IMR-90 (cell line): ENCODE measurements at regions not wholly inside any gene's neighbourhood (a gene's known extent, or its start where the extent isn't known, plus 50 kb on each side); places are given as distances from the start of the nearest gene placed in this dataset.
A peak's percentile ranks its signal among the peaks of the same experiment; 100 is the strongest.

ENCODE experiments used
- ATAC-seq: fragments of 200-7000 bp; cut with Tn5 transposase; 2 replicates; pipeline ENCODE4 v1.9.1; 2020; ENCODE audit warnings: low read depth, mild to moderate bottlenecking, moderate library complexity
- BruUV-seq: library from RNA; stranded (reverse); fragments of 400-500 nt; replicated peaks from 2 replicates; lab custom pipeline; 2021; lab: Mats Ljungman, UMichigan
- CTCF ChIA-PET: fragments of 300-600 bp; formaldehyde crosslinking; extraction: SDS; loops from one replicate; lab custom pipeline; 2021; ENCODE audit warnings: antibody characterized with exemption; lab: Yijun Ruan, JAX
- POLR2A ChIA-PET: fragments of 300-600 bp; sonication (Branson Sonifier 250); formaldehyde crosslinking; loops from one replicate; lab custom pipeline; 2022; ENCODE audit warnings: antibody characterized with exemption; ENCODE audit not compliant: unreplicated experiment; lab: Charles Lee
- DNase-seq: peaks from one replicate; pipeline ENCODE4 v3.0.0; 2013
- H2AFZ ChIP-seq: replicated peaks from 2 replicates; pipeline ENCODE3; 2013; ENCODE audit warnings: low read length, mild to moderate bottlenecking; ENCODE audit not compliant: poor library complexity
- H2AK5ac ChIP-seq: 2 replicates; pipeline ENCODE4 v1.6.1; 2013; ENCODE audit warnings: low read depth, low read length, inconsistent platforms
- H2AK9ac ChIP-seq: replicated peaks from 2 replicates; pipeline ENCODE3; 2013; ENCODE audit warnings: mild to moderate bottlenecking, low read depth, low read length, moderate library complexity; ENCODE audit not compliant: poor library complexity
- H2BK120ac ChIP-seq: 2 replicates; pipeline ENCODE4 v1.6.1; 2013; ENCODE audit warnings: low read depth, low read length, inconsistent platforms
- H2BK15ac ChIP-seq: 3 replicates; pipeline ENCODE4 v1.6.1; 2013; ENCODE audit warnings: low read depth, low read length, inconsistent platforms
- H2BK20ac ChIP-seq: 2 replicates; pipeline ENCODE4 v1.6.1; 2013; ENCODE audit warnings: low read depth, mild to moderate bottlenecking, inconsistent platforms, low read length, moderate library complexity
- H2BK5ac ChIP-seq: 2 replicates; pipeline ENCODE4 v1.6.1; 2013; ENCODE audit warnings: mild to moderate bottlenecking, low read depth, low read length, inconsistent platforms; ENCODE audit not compliant: poor library complexity, severe bottlenecking
- H3K14ac ChIP-seq: replicated peaks from 2 replicates; pipeline ENCODE4 v1.6.1; 2013; ENCODE audit warnings: low read depth, low read length, inconsistent platforms
- H3K18ac ChIP-seq: 2 replicates; pipeline ENCODE4 v1.6.1; 2013; ENCODE audit warnings: low read depth, low read length, control low read depth
- H3K23ac ChIP-seq: 2 replicates; pipeline ENCODE4 v1.6.1; 2013; ENCODE audit warnings: low read depth, low read length, inconsistent platforms
- H3K27ac ChIP-seq: 2 replicates; pipeline ENCODE4 v1.5.1; 2013; ENCODE audit warnings: mild to moderate bottlenecking, control low read depth, low read length; ENCODE audit not compliant: insufficient read depth
- H3K27me3 ChIP-seq: 2 replicates; pipeline ENCODE4 v1.6.1; 2013; ENCODE audit warnings: low read length; ENCODE audit not compliant: control insufficient read depth, insufficient read depth
- H3K36me3 ChIP-seq: 2 replicates; pipeline ENCODE4 v1.6.1; 2013; ENCODE audit warnings: low read length, mixed read lengths; ENCODE audit not compliant: control insufficient read depth, insufficient read depth
- H3K4ac ChIP-seq: 2 replicates; pipeline ENCODE4 v1.6.1; 2013; ENCODE audit warnings: low read depth, low read length, inconsistent platforms
- H3K4me1 ChIP-seq: 2 replicates; pipeline ENCODE4 v1.6.1; 2013; ENCODE audit warnings: low read length, mixed read lengths; ENCODE audit not compliant: control insufficient read depth, insufficient read depth
- H3K4me2 ChIP-seq: 2 replicates; pipeline ENCODE4 v1.6.1; 2013; ENCODE audit warnings: low read depth, mild to moderate bottlenecking, control low read depth, low read length, moderate library complexity
- H3K4me3 ChIP-seq: 2 replicates; pipeline ENCODE4 v1.5.1; 2013; ENCODE audit warnings: low read depth, mild to moderate bottlenecking, control low read depth, low read length, moderate library complexity; ENCODE audit not compliant: insufficient read depth
- H3K56ac ChIP-seq: 2 replicates; pipeline ENCODE4 v1.6.1; 2013; ENCODE audit warnings: low read length, inconsistent platforms; ENCODE audit not compliant: insufficient read depth; ENCODE audit errors: extremely low read depth
- H3K79me1 ChIP-seq, 2 experiments: 2 replicates each; pipeline ENCODE4 v1.6.1; 2013; ENCODE audit warnings: low read length in 2 of 2, inconsistent platforms in 1 of 2, low read depth in 1 of 2
- H3K9ac ChIP-seq: 2 replicates; pipeline ENCODE4 v1.6.1; 2013; ENCODE audit warnings: low read depth, low read length, control low read depth
- H3K9me1 ChIP-seq: 2 replicates; pipeline ENCODE4 v1.6.1; 2013; ENCODE audit warnings: low read length, inconsistent platforms; ENCODE audit not compliant: insufficient read depth
- H3K9me3 ChIP-seq: 2 replicates; pipeline ENCODE4 v1.6.1; 2013; ENCODE audit warnings: low read length; ENCODE audit not compliant: control insufficient read depth, insufficient read depth
- H4K20me1 ChIP-seq: 2 replicates; pipeline ENCODE4 v1.6.1; 2013; ENCODE audit warnings: low read length, inconsistent platforms; ENCODE audit not compliant: insufficient read depth
- H4K5ac ChIP-seq: 2 replicates; pipeline ENCODE4 v1.6.1; 2013; ENCODE audit warnings: mild to moderate bottlenecking, low read depth, low read length, control low read depth
- H4K8ac ChIP-seq, 2 experiments: 2 replicates each; pipeline ENCODE4 v1.6.1; 2013; ENCODE audit warnings: low read depth in 2 of 2, low read length in 2 of 2, control low read depth in 1 of 2, inconsistent platforms in 1 of 2
- H4K91ac ChIP-seq: 2 replicates; pipeline ENCODE4 v1.6.1; 2013; ENCODE audit warnings: low read depth, low read length, inconsistent platforms; ENCODE audit not compliant: insufficient read depth
- MXI1 ChIP-seq: IDR thresholded peaks from 2 replicates; pipeline ENCODE4 v1.6.1; 2012; ENCODE audit warnings: low read depth, mild to moderate bottlenecking, low read length, moderate library complexity, borderline replicate concordance
- POLR2A ChIP-seq: IDR thresholded peaks from 2 replicates; pipeline ENCODE4 v1.6.1; 2012; ENCODE audit warnings: mild to moderate bottlenecking, low read depth, low read length
- SMC3 ChIP-seq: fragments of 150-350 bp; IDR thresholded peaks from 2 replicates; pipeline ENCODE4 v1.6.1; 2016; ENCODE audit warnings: low read depth, mild to moderate bottlenecking, antibody characterized with exemption, low read length, moderate library complexity
- WGBS, 2 experiments: methylation state at CpG; one replicate each; pipeline versions ENCODE4 v1.1.5 to v1.1.7; 2013; ENCODE audit warnings: missing lambda C conversion rate in 2 of 2; ENCODE audit not compliant: insufficient read length in 1 of 2; ENCODE audit errors: extremely low coverage in 2 of 2; 5-methylcytosine and 5-hydroxymethylcytosine counted together
- dilution Hi-C: fragments of 300-500 bp; cut with HindIII; formaldehyde crosslinking; loops from one replicate; pipeline ENCODE4 v1.14.3; 2018; ENCODE audit warnings: low sequenced_read_pairs; ENCODE audit not compliant: unreplicated experiment
- in situ Hi-C: fragments of 300-500 bp; cut with MboI; formaldehyde crosslinking; loops from 3 replicates; pipeline ENCODE4 v1.14.3; 2019; ENCODE audit warnings: low sequenced_read_pairs, inconsistent platforms, mixed read lengths
- intact Hi-C: fragments of 100-400 bp; cut with micrococcal nuclease; formaldehyde crosslinking; loops from 2 replicates; pipeline ENCODE4 v1.10.0; 2022

DNA sequence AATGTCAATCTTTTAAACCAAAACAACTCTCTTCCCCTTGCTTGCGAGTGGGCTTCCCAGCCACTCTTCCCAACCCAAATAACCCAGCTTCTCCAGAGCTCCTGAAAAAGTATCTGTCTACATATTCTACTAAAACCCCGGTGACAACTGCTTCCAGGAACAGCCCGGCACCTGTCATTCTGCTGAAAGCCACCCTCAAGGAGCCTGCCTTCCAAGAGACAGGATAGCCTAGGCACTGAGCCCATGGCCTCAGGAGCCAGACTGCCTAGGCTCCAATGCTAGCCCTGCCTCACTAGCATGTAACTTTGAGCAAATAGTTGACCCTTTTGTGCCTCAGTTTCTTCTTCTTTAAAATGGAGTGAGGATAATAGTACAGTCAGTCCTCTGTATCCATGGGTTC is 459.8 kb downstream of the SOX6 start:
- Histone ChIP-seq H2AK9ac (no peak overlapping the region), H2AK5ac (peak overlapping the region; percentile 74; the same call in 1 of the 2 replicates), H4K91ac (peak overlapping the region; percentile 69), H3K36me3 (no peaks in the 10 kb centered on the region), H2BK20ac (peak overlapping the region; percentile 72), H3K14ac (no peak overlapping the region), H4K8ac (no peak overlapping the region), H2BK5ac (no peak overlapping the region), H3K23ac (no peak overlapping the region), H2AFZ (no peak overlapping the region), H3K79me1 (no peaks in the 10 kb centered on the region), H3K4ac (no peak overlapping the region), H3K4me3 (no peak overlapping the region), H3K4me2 (no peak overlapping the region), H4K5ac (no peak overlapping the region), H4K20me1 (no peaks in the 10 kb centered on the region), H3K18ac (0 out of 2 replicates have a peak overlapping the region, but pooled peaks have one; percentile 15), H3K27me3 (no peaks in the 10 kb centered on the region), H3K9ac (no peak overlapping the region), H3K9me1 (peaks cover 22% of the 10 kb centered on the region), H3K4me1 (peaks cover 29% of the 10 kb centered on the region), H3K9me3 (no peaks in the 10 kb centered on the region), H3K27ac (no peak overlapping the region), H2BK15ac (peak overlapping the region; percentile 15; the same call in 2 of the 3 replicates), H2BK120ac (peak overlapping the region; percentile 58), H3K56ac (no peak overlapping the region)
- DNase-seq: no peak
- CTCF ChIA-PET: no interaction called here
- intact Hi-C loops: loop anchor here (10.0 kb wide), 1 partner anchor 572 kb away; no protein-coding TSS in a partner anchor
- no peak for TF ChIP-seq POLR2A
- TF ChIP-seq MXI1: no peak
- TF ChIP-seq SMC3: no peak
- BruUV-seq: no TSS peak
- WGBS, 2 experiments: 80% methylated on average over 2 of the region's 3 CpGs; no CpG with 5 or more reads in 1 of the 2 experiments
- dilution Hi-C loops: no loop called here
- no peak for ATAC-seq
- POLR2A ChIA-PET: interaction anchor here (0.6 kb wide), 1 partner anchor 203 kb away, joined by 5 read pairs; no protein-coding TSS in a partner anchor
- in situ Hi-C loops: no loop called here
